Neural progenitor cell (in vitro differentiated cells): ENCODE measurements at regions not wholly inside any gene's neighbourhood (a gene's known extent, or its start where the extent isn't known, plus 50 kb on each side); places are given as distances from the start of the nearest gene placed in this dataset.
A peak's percentile ranks its signal among the peaks of the same experiment; 100 is the strongest.

ENCODE experiments used
- DNase-seq: peaks from one replicate; pipeline ENCODE4 v3.0.0-alpha.2; 2016; ENCODE audit warnings: low spot score
- H2AFZ ChIP-seq: fragments of 200-600 bp; sonication (generic); replicated peaks from 2 replicates; pipeline ENCODE4 v1.6.1; 2016; ENCODE audit warnings: antibody characterized with exemption
- H3F3A ChIP-seq: fragments of 200-600 bp; sonication (generic); 2 replicates; pipeline ENCODE4 v1.6.1; 2016; ENCODE audit warnings: antibody characterized with exemption, low read depth
- H3K27ac ChIP-seq: fragments of 200-600 bp; sonication (generic); 2 replicates; pipeline ENCODE4 v1.5.1; 2016; ENCODE audit warnings: mild to moderate bottlenecking
- H3K27me3 ChIP-seq: fragments of 200-600 bp; sonication (generic); 2 replicates; pipeline ENCODE4 v1.6.1; 2016; ENCODE audit warnings: mild to moderate bottlenecking, moderate library complexity
- H3K36me3 ChIP-seq: fragments of 200-600 bp; sonication (generic); 2 replicates; pipeline ENCODE4 v1.5.1; 2016
- H3K4me1 ChIP-seq: fragments of 200-600 bp; sonication (generic); 2 replicates; pipeline ENCODE4 v1.6.1; 2016; ENCODE audit warnings: mixed run types
- H3K4me2 ChIP-seq: fragments of 200-600 bp; sonication (generic); 2 replicates; pipeline ENCODE4 v1.6.1; 2016
- H3K4me3 ChIP-seq: fragments of 200-600 bp; sonication (generic); 2 replicates; pipeline ENCODE4 v1.5.1; 2016
- H3K79me2 ChIP-seq: fragments of 200-600 bp; sonication (generic); 2 replicates; pipeline ENCODE4 v1.6.1; 2016; ENCODE audit warnings: low read depth
- H3K9ac ChIP-seq: fragments of 200-600 bp; sonication (generic); 2 replicates; pipeline ENCODE4 v1.6.1; 2016
- H3K9me3 ChIP-seq: fragments of 200-600 bp; sonication (generic); 2 replicates; pipeline ENCODE4 v1.5.1; 2016; ENCODE audit warnings: low read depth
- H4K20me1 ChIP-seq: fragments of 200-600 bp; sonication (generic); 2 replicates; pipeline ENCODE4 v1.6.1; 2016; ENCODE audit warnings: low read depth
- H3K27ac Mint-ChIP-seq: 3 replicates; pipeline ENCODE4 v1.8.0; 2021; ENCODE audit warnings: mixed read lengths
- H3K27me3 Mint-ChIP-seq: 2 replicates; pipeline ENCODE4 v1.8.0; 2022; ENCODE audit warnings: low read depth, mild to moderate bottlenecking, inconsistent platforms, moderate library complexity, mixed read lengths; ENCODE audit not compliant: insufficient read depth
- H3K36me3 Mint-ChIP-seq: 3 replicates; pipeline ENCODE4 v1.8.0; 2021; ENCODE audit warnings: mixed read lengths
- H3K4me1 Mint-ChIP-seq: 3 replicates; pipeline ENCODE4 v1.8.0; 2021; ENCODE audit warnings: mixed read lengths
- H3K4me3 Mint-ChIP-seq: 3 replicates; pipeline ENCODE4 v1.8.0; 2021; ENCODE audit warnings: mild to moderate bottlenecking, moderate library complexity, mixed read lengths
- H3K9me3 Mint-ChIP-seq: 3 replicates; pipeline ENCODE4 v1.8.0; 2020; ENCODE audit warnings: mixed read lengths
- EZH2 ChIP-seq: fragments of 200-600 bp; sonication (generic); IDR thresholded peaks from 2 replicates; pipeline ENCODE4 v1.6.1; 2017; ENCODE audit warnings: antibody characterized with exemption, mild to moderate bottlenecking, moderate library complexity
- EZH2phosphoT487 ChIP-seq: fragments of 200-600 bp; sonication (generic); IDR thresholded peaks from 2 replicates; pipeline ENCODE4 v1.6.1; 2017; ENCODE audit warnings: antibody characterized with exemption
- TF ChIP-seq, protein P1 (sequence below): fragments of 200-600 bp; sonication (generic); IDR thresholded peaks from 2 replicates; pipeline ENCODE4 v1.5.1; 2017; ENCODE audit warnings: antibody characterized with exemption, mild to moderate bottlenecking

- Histone ChIP-seq H3K27me3 (peaks cover 9% of the 10 kb centered on the region), H2AFZ (no peak overlapping the region), H3K79me2 (no peaks in the 10 kb centered on the region), H3K27ac (no peak overlapping the region), H3K4me3 (no peak overlapping the region), H3K4me2 (no peak overlapping the region), H3F3A (no peaks in the 10 kb centered on the region), H3K36me3 (no peaks in the 10 kb centered on the region), H3K9me3 (no peaks in the 10 kb centered on the region), H3K4me1 (no peaks in the 10 kb centered on the region), H3K9ac (no peak overlapping the region), H4K20me1 (no peaks in the 10 kb centered on the region)
- H3K4me3 Mint-ChIP-seq: no peak overlapping the region
- H3K27me3 Mint-ChIP-seq: peaks cover 14% of the 10 kb centered on the region
- DNase-seq: no peak
- H3K36me3 Mint-ChIP-seq: no peaks in the 10 kb centered on the region
- peaks cover 15% of the 10 kb centered on the region for H3K4me1 Mint-ChIP-seq
- H3K27ac Mint-ChIP-seq: no peak overlapping the region
- H3K9me3 Mint-ChIP-seq: peaks cover 15% of the 10 kb centered on the region
- TF ChIP-seq EZH2phosphoT487 (no peak), EZH2 (no peak)
- TF ChIP-seq, protein P1, sequence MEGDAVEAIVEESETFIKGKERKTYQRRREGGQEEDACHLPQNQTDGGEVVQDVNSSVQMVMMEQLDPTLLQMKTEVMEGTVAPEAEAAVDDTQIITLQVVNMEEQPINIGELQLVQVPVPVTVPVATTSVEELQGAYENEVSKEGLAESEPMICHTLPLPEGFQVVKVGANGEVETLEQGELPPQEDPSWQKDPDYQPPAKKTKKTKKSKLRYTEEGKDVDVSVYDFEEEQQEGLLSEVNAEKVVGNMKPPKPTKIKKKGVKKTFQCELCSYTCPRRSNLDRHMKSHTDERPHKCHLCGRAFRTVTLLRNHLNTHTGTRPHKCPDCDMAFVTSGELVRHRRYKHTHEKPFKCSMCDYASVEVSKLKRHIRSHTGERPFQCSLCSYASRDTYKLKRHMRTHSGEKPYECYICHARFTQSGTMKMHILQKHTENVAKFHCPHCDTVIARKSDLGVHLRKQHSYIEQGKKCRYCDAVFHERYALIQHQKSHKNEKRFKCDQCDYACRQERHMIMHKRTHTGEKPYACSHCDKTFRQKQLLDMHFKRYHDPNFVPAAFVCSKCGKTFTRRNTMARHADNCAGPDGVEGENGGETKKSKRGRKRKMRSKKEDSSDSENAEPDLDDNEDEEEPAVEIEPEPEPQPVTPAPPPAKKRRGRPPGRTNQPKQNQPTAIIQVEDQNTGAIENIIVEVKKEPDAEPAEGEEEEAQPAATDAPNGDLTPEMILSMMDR: no peak
Observed at GRCh38 chr7:68244389-68244788, 1247.8 kb downstream of the TYW1 start.

DNA sequence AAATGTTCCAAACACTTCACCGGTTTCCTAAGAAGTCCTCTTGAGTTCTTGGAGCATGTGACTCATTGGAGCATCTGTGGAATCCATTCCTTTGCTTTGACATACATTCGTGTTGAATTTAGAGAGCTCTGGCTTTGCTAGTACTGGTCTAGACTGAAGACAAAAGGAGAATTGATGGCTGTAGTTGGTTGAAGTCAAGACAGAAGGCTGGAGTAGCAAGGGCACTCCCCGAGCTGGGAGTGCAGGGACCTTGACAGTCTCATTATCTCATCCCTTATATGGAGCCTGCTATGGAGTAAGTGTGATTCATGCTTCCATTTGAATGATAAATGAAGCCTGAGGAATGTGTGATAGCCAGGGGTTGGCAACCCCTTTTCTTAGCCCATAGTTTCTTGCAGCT lies 1249.1 kb downstream of the TYW1 start:
- Histone ChIP-seq H3K9ac (no peak overlapping the region), H3K36me3 (no peaks in the 10 kb centered on the region), H3K27me3 (peaks cover 9% of the 10 kb centered on the region), H3K4me3 (no peak overlapping the region), H4K20me1 (no peaks in the 10 kb centered on the region), H3K27ac (no peak overlapping the region), H3K4me2 (no peak overlapping the region), H2AFZ (no peak overlapping the region), H3K4me1 (no peaks in the 10 kb centered on the region), H3F3A (no peaks in the 10 kb centered on the region), H3K79me2 (no peaks in the 10 kb centered on the region), H3K9me3 (no peaks in the 10 kb centered on the region)
- DNase-seq: no peak
- no peak for TF ChIP-seq EZH2phosphoT487
- no peak for TF ChIP-seq EZH2
- TF ChIP-seq, protein P1: no peak
- Mint-ChIP-seq H3K27ac (peak overlapping the region; percentile 26), H3K4me1 (peaks cover 15% of the 10 kb centered on the region), H3K4me3 (no peak overlapping the region), H3K36me3 (no peaks in the 10 kb centered on the region), H3K27me3 (peaks cover 17% of the 10 kb centered on the region), H3K9me3 (peaks cover 14% of the 10 kb centered on the region)

DNA sequence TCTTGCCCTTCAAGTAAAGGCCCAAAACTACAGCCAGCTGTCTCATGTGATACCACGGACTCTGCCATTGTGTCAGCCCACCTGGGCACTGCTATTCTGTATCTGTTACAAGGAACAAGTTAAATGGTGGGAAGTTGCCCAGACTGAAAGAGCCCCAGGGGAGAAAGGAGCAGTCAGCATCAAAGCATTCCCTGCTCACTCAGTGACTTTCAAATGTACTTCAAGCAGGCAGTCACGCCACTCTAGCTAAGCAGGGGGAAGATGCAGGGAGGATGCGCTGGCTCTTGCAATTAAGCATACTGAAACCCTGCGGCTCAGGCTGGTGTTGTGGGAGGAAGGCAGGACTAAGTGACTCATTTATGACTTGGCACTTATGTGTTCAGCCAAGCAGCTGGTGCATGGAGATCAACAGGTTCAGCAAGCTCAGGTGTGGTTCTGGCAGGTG lies 1249.6 kb downstream of the TYW1 start:
- H3K27me3 ChIP-seq: peaks cover 9% of the 10 kb centered on the region
- no peak overlapping the region for H3K9ac ChIP-seq
- Mint-ChIP-seq H3K9me3 (peaks cover 9% of the 10 kb centered on the region), H3K27me3 (peaks cover 17% of the 10 kb centered on the region), H3K27ac (no peak overlapping the region), H3K4me1 (peaks cover 15% of the 10 kb centered on the region), H3K36me3 (no peaks in the 10 kb centered on the region), H3K4me3 (no peak overlapping the region)
- H3K27ac ChIP-seq: no peak overlapping the region
- no peaks in the 10 kb centered on the region for H3K9me3 ChIP-seq
- TF ChIP-seq EZH2phosphoT487 (no peak), EZH2 (no peak)
- TF ChIP-seq, protein P1: no peak
- H3K4me3 ChIP-seq: no peak overlapping the region
- DNase-seq: peak; percentile 34
- no peaks in the 10 kb centered on the region for H3K79me2 ChIP-seq
- no peaks in the 10 kb centered on the region for H4K20me1 ChIP-seq
- no peak overlapping the region for H2AFZ ChIP-seq
- no peaks in the 10 kb centered on the region for H3K36me3 ChIP-seq
- H3K4me2 ChIP-seq: no peak overlapping the region
- H3F3A ChIP-seq: no peaks in the 10 kb centered on the region
- H3K4me1 ChIP-seq: no peaks in the 10 kb centered on the region
